PC-9 (cell line): ENCODE measurements at regions not wholly inside any gene's neighbourhood (a gene's known extent, or its start where the extent isn't known, plus 50 kb on each side); places are given as distances from the start of the nearest gene placed in this dataset.

Source experiments
- EZH2 ChIP-seq: fragments of 200-600 bp; sonication (generic); IDR thresholded peaks from 2 replicates; pipeline ENCODE4 v1.8.0; 2017; ENCODE audit warnings: antibody characterized with exemption, low read depth
- TF ChIP-seq, protein P1 (sequence below): fragments of 200-600 bp; sonication (generic); conservative IDR thresholded peaks from 2 replicates; pipeline ENCODE4 v1.6.1; 2017; ENCODE audit warnings: mixed run types, antibody characterized with exemption, mild to moderate bottlenecking, moderate library complexity

DNA sequence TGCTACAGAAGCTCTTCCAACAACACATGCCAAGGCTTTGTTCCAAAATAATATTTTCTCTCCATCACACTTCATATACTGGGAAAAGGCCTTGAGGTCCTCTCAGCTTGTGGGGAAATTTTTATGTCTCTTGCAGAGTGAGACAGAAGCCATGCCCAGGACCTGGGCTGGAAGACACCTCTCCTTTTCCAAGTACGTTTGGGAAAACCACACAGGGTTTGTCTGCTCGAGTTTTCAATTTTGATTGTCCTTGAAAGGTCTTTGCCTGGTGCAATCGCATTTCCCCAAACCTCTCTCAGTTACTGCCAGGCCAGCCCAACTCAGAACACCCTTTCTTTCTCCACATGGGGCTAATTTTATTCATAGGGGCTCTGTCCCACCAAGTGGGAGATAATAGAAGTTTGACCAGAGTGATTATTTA is 272.2 kb downstream of the OSR1 start:
- TF ChIP-seq, protein P1, sequence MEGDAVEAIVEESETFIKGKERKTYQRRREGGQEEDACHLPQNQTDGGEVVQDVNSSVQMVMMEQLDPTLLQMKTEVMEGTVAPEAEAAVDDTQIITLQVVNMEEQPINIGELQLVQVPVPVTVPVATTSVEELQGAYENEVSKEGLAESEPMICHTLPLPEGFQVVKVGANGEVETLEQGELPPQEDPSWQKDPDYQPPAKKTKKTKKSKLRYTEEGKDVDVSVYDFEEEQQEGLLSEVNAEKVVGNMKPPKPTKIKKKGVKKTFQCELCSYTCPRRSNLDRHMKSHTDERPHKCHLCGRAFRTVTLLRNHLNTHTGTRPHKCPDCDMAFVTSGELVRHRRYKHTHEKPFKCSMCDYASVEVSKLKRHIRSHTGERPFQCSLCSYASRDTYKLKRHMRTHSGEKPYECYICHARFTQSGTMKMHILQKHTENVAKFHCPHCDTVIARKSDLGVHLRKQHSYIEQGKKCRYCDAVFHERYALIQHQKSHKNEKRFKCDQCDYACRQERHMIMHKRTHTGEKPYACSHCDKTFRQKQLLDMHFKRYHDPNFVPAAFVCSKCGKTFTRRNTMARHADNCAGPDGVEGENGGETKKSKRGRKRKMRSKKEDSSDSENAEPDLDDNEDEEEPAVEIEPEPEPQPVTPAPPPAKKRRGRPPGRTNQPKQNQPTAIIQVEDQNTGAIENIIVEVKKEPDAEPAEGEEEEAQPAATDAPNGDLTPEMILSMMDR = no peak
- TF ChIP-seq EZH2 = no peak
